ENCODE measurements at regions not wholly inside any gene's neighbourhood (a gene's known extent, or its start where the extent isn't known, plus 50 kb on each side); places are given as distances from the start of the nearest gene placed in this dataset.

- TF ChIP-seq CTCF (IDR thresholded peaks at IDR 0.05) (no peak), POLR2A (IDR thresholded peaks at IDR 0.05) (no peak)
Measured at GRCh38 chr1:36580524-36580923, 97.8 kb upstream of the CSF3R start.

All from heart left ventricle (tissue), 13 donors.